Right lobe of liver (tissue), 4 donors: ENCODE measurements at regions not wholly inside any gene's neighbourhood (a gene's known extent, or its start where the extent isn't known, plus 50 kb on each side); places are given as distances from the start of the nearest gene placed in this dataset.

Source experiments
- CTCF ChIP-seq, 4 donors: fragments of 200-600 bp in 3 of 4; fragments of 450-650 bp in 1 of 4; IDR thresholded peaks; one replicate each; pipeline versions ENCODE4 v1.5.1 to v1.8.0; 2016 to 2022; ENCODE audit warnings: antibody characterized with exemption in 4 of 4, mild to moderate bottlenecking in 2 of 4
- POLR2A ChIP-seq: fragments of 450-650 bp; IDR thresholded peaks from one replicate; pipeline ENCODE4 v1.6.1; 2017; ENCODE audit warnings: antibody characterized with exemption, mild to moderate bottlenecking
- donor health status: DM: no; HTN: no; CAD: no.
- donor health status: DM: no; HTN: no; CAD: no.
- donor health status: DM: no; HTN: yes; CAD: no.

DNA sequence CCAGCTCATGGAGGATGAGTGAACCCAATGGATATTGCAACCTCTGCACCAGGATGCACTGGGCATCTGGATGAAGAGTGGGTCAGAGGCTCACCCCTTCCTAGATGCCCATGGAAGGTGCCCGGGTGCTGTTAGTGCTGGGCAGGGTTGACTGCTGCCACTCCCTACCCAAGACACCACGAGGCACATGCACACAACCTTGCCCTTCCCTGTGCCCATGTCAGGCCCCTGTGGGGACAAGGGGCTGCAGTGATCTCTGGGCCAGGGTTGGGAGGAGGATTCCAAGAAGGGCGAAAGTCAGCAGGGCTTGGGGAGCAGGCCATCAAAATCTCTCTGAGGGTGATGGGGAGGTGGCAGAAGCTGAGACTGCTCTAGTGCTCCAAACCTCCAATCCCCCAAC, 309.7 kb upstream of the ST6GAL2 start:
- no peak for TF ChIP-seq CTCF (IDR thresholded peaks at IDR 0.05)
- TF ChIP-seq POLR2A = no peak
